ENCODE measurements at regions not wholly inside any gene's neighbourhood (a gene's known extent, or its start where the extent isn't known, plus 50 kb on each side); places are given as distances from the start of the nearest gene placed in this dataset.

DNA sequence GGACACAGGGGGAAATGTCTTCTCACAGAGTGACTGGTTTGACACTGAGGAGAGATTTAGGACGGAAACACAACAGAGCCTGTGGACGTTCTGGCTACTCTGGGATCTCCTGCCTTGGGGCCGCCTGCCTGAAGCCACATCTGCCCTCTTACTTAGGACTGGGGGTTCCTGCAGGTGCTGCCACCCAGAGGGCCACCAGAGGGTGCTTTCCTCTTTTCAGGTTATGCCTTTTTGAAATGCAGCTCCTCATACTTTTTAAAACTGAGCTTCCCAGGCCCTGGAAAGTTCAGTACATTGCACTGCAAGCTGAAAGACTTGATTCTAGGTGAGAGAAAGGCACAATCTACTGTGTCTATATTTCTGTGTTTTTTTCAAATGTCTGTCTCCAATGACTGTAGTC, 92.2 kb upstream of the PGRMC2 start:
- no peaks in the 10 kb centered on the region for H3K4me1 ChIP-seq (ENCODE audit: insufficient read depth, low read length, severe bottlenecking)
- no peak overlapping the region for H2AFZ ChIP-seq (ENCODE audit: low read length)
- H3K36me3 ChIP-seq (ENCODE audit: insufficient read depth, low read length), result no peaks in the 10 kb centered on the region
- TF ChIP-seq CTCF (IDR thresholded peaks at IDR 0.05; ENCODE audit: low read length) (peak; percentile 61), EZH2 (IDR thresholded peaks at IDR 0.05; ENCODE audit: borderline replicate concordance, low read length) (no peak)
- H3K9ac ChIP-seq (ENCODE audit: low read length), result no peak overlapping the region
- no peaks in the 10 kb centered on the region for H3K9me3 ChIP-seq (ENCODE audit: low read length)
- no peak overlapping the region for H3K27ac ChIP-seq (ENCODE audit: low read depth, low read length, poor library complexity, severe bottlenecking)
- no peak overlapping the region for H3K4me3 ChIP-seq (ENCODE audit: low read depth, low read length, poor library complexity, severe bottlenecking)
- H3F3A ChIP-seq (ENCODE audit: insufficient read depth, low read length), result no peaks in the 10 kb centered on the region
- no peaks in the 10 kb centered on the region for H4K20me1 ChIP-seq (ENCODE audit: insufficient read depth, low read length)
- H3K9me2 ChIP-seq (ENCODE audit: low read depth, low read length), result no peaks in the 10 kb centered on the region
- no peaks in the 10 kb centered on the region for H3K79me2 ChIP-seq (ENCODE audit: insufficient read depth, low read length)
- no peak overlapping the region for H3K4me2 ChIP-seq (ENCODE audit: low read length)
- no peaks in the 10 kb centered on the region for H3K27me3 ChIP-seq (ENCODE audit: insufficient read depth, low read length)

DNA sequence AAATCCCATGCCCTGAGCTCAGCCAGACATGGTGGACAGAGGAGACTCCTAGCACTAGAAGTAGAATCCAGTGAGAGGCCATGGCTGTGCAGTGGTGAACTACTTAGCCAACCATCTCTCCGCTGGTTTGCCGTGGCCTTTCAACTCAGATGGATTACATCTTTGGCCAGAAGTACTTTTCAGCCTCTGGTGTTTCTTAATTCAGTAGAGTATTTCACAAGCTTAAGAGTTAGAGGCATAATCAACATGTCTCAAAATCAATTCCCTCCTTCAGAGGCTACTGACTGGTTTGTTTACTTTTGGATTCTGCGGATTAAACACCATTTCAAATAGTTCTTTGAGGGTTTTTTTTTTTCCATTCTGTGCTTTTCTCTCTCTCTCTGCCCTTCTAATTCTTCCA, 91.1 kb upstream of the PGRMC2 start:
- no peaks in the 10 kb centered on the region for H3F3A ChIP-seq (ENCODE audit: insufficient read depth, low read length)
- no peaks in the 10 kb centered on the region for H4K20me1 ChIP-seq (ENCODE audit: insufficient read depth, low read length)
- no peaks in the 10 kb centered on the region for H3K9me3 ChIP-seq (ENCODE audit: low read length)
- no peaks in the 10 kb centered on the region for H3K9me2 ChIP-seq (ENCODE audit: low read depth, low read length)
- no peak overlapping the region for H3K9ac ChIP-seq (ENCODE audit: low read length)
- TF ChIP-seq CTCF (IDR thresholded peaks at IDR 0.05; ENCODE audit: low read length), result no peak
- no peak overlapping the region for H3K4me3 ChIP-seq (ENCODE audit: low read depth, low read length, poor library complexity, severe bottlenecking)
- H3K4me1 ChIP-seq (ENCODE audit: insufficient read depth, low read length, severe bottlenecking), result no peaks in the 10 kb centered on the region
- no peaks in the 10 kb centered on the region for H3K36me3 ChIP-seq (ENCODE audit: insufficient read depth, low read length)
- no peak overlapping the region for H2AFZ ChIP-seq (ENCODE audit: low read length)
- no peak overlapping the region for H3K4me2 ChIP-seq (ENCODE audit: low read length)
- H3K27me3 ChIP-seq (ENCODE audit: insufficient read depth, low read length), result no peaks in the 10 kb centered on the region
- no peaks in the 10 kb centered on the region for H3K79me2 ChIP-seq (ENCODE audit: insufficient read depth, low read length)
- no peak overlapping the region for H3K27ac ChIP-seq (ENCODE audit: low read depth, low read length, poor library complexity, severe bottlenecking)

- Histone ChIP-seq H3K9me3 (ENCODE audit: low read length) (no peaks in the 10 kb centered on the region), H2AFZ (ENCODE audit: low read length) (no peak overlapping the region), H3K4me3 (ENCODE audit: low read depth, low read length, poor library complexity, severe bottlenecking) (no peak overlapping the region), H3K36me3 (ENCODE audit: insufficient read depth, low read length) (no peaks in the 10 kb centered on the region), H3K4me1 (ENCODE audit: insufficient read depth, low read length, severe bottlenecking) (no peaks in the 10 kb centered on the region), H4K20me1 (ENCODE audit: insufficient read depth, low read length) (no peaks in the 10 kb centered on the region), H3K9me2 (ENCODE audit: low read depth, low read length) (no peaks in the 10 kb centered on the region), H3K9ac (ENCODE audit: low read length) (no peak overlapping the region), H3F3A (ENCODE audit: insufficient read depth, low read length) (no peaks in the 10 kb centered on the region), H3K4me2 (ENCODE audit: low read length) (no peak overlapping the region), H3K27ac (ENCODE audit: low read depth, low read length, poor library complexity, severe bottlenecking) (no peak overlapping the region), H3K79me2 (ENCODE audit: insufficient read depth, low read length) (no peaks in the 10 kb centered on the region), H3K27me3 (ENCODE audit: insufficient read depth, low read length) (no peaks in the 10 kb centered on the region)
- TF ChIP-seq CTCF (IDR thresholded peaks at IDR 0.05; ENCODE audit: low read length) (no peak), EZH2 (IDR thresholded peaks at IDR 0.05; ENCODE audit: borderline replicate concordance, low read length) (no peak)
Measured at GRCh38 chr4:128376958-128377357, 89.3 kb upstream of the PGRMC2 start.
